GM12878 (cell line): ENCODE measurements at regions not wholly inside any gene's neighbourhood (a gene's known extent, or its start where the extent isn't known, plus 50 kb on each side); places are given as distances from the start of the nearest gene placed in this dataset.

Experiments used
- CTCF ChIP-seq, 3 experiments: IDR thresholded peaks in 2 of 3; conservative IDR thresholded peaks in 1 of 3; 2 replicates each; pipeline ENCODE4 v1.5.1; 2011; ENCODE audit warnings: low read depth in 3 of 3, low read length in 3 of 3, mild to moderate bottlenecking in 3 of 3, control low read depth in 2 of 3, moderate library complexity in 2 of 3, inconsistent platforms in 1 of 3, mixed read lengths in 1 of 3; ENCODE audit not compliant: control insufficient read depth in 2 of 3, insufficient read depth in 1 of 3; ENCODE audit errors: extremely low read depth in 1 of 3
- SUZ12 ChIP-seq: fragments of 200-600 bp; sonication (generic); IDR thresholded peaks from one replicate; pipeline ENCODE4 v1.6.1; 2018; ENCODE audit warnings: antibody characterized with exemption, mild to moderate bottlenecking; ENCODE audit not compliant: unreplicated experiment
- YBX1 ChIP-seq: fragments of 450-650 bp; IDR thresholded peaks from 2 replicates; pipeline ENCODE4 v1.6.1; 2016; ENCODE audit warnings: antibody characterized with exemption

GRCh38 chr10:4717670-4718069 lies 108.3 kb upstream of the AKR1E2 start:
- no peak for TF ChIP-seq SUZ12
- no peak for TF ChIP-seq YBX1
- no peak for TF ChIP-seq CTCF (IDR thresholded peaks at IDR 0.05 in 2 of 3, conservative IDR thresholded peaks at IDR 0.05 in 1 of 3; ENCODE audit: control insufficient read depth in 2 of 3, extremely low read depth in 1 of 3, insufficient read depth in 1 of 3, low read depth in 3 of 3, low read length in 3 of 3)
